NCI-H510A (cell line): ENCODE measurements at regions not wholly inside any gene's neighbourhood (a gene's known extent, or its start where the extent isn't known, plus 50 kb on each side); places are given as distances from the start of the nearest gene placed in this dataset.
"Not testable (repeated sequence)": the region's sequence is repeated elsewhere in the genome, so short reads cannot be mapped to it uniquely, and the experiment has no call there.

Experiments used
- DNase-seq: peaks from one replicate; lab custom pipeline; 2025; lab: John Stamatoyannopoulos, UW

- no peak for DNase-seq
Measured at GRCh38 chr4:156545003-156545785, 426.4 kb downstream of the PDGFC start.

DNA sequence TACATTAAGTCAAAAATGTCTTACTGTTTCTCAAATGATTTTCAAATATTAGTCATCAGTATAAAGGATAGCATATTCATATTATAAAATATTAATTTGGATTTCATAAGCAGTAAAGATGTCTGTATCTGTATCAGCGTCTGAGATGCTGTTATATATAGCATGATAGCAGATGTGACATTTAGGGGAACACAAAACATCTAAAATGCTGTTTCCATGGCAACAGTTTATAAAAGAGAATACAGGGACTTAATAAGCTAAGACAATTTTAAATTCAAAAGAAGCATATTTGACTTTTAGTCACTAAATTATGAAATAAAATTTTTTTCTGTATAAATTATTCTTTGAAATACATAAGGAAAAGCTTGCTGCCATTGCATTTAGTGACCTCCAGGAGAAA, 432.2 kb downstream of the PDGFC start:
- no peak for DNase-seq

DNA sequence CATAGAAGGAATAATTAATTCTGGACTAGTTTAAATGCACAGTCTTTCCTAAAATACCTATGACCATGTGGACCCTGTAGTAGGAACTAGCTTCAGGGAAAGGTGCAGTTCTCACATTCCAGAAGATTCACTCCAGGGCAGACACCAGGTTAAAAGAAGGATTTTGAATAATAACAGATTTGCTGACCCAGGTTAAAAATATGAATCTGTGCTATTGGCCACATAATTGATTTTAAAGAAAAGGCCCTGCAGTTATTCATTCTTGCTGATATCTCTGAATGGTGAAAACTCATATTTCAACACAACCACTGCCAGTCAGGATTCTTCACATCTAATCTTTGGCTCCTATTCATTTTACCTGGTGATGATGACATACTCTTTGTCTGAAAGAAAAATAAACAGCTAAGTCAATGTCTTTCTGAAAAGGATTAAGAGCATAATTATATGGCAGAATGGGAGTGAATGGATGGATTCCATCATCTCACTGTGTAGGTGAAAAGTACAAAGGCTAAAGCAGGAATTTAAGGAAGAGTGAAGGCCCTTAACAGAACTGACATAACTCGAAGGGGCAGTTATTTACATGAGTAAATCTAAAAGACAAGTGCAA, 432.8 kb downstream of the PDGFC start:
- no peak for DNase-seq

- DNase-seq = no peak
Measured at GRCh38 chr4:156538210-156538609, 433.4 kb downstream of the PDGFC start.

DNA sequence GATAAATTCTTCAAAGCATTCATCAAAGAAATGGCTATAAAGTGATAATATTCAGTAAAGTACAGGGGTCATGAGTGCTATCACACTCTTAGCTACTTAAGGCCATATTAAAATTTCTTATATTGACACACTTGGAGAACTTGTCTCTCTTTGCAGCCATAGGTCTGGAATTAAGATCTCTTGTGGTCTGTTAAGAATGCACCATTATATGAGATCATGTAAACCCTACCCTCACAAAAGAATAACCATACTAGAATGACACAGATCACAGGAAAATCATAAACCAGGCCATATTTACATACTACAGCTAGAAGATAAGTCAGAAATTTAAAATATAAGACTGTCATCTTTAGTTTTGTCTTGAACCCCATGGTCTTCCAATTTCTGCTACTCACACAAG, 434.3 kb downstream of the PDGFC start:
- no peak for DNase-seq

GRCh38 chr4:156536661-156537060, 434.9 kb downstream of the PDGFC start:
- DNase-seq = no peak

GRCh38 chr4:156534205-156534604, 437.4 kb downstream of the PDGFC start:
- DNase-seq = no peak

DNA sequence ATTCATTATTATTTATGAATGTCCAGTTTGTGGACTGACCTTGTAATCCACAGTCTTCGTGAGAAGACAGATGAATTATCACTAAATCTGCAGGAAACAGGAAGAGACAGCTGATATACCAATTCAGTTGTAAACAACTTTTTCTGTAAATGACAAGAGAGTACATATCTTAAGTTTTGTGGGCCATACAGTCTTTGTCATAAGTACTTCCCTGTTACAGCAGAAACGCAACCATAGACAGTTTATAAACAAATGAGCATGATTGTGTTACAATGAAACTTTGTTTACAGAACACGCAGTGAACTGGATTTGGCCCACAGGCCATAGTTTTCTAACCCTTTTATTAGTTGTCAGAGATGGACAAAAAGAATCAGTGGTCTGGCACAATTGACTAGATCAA, 443.4 kb downstream of the PDGFC start:
- DNase-seq = no peak

DNA sequence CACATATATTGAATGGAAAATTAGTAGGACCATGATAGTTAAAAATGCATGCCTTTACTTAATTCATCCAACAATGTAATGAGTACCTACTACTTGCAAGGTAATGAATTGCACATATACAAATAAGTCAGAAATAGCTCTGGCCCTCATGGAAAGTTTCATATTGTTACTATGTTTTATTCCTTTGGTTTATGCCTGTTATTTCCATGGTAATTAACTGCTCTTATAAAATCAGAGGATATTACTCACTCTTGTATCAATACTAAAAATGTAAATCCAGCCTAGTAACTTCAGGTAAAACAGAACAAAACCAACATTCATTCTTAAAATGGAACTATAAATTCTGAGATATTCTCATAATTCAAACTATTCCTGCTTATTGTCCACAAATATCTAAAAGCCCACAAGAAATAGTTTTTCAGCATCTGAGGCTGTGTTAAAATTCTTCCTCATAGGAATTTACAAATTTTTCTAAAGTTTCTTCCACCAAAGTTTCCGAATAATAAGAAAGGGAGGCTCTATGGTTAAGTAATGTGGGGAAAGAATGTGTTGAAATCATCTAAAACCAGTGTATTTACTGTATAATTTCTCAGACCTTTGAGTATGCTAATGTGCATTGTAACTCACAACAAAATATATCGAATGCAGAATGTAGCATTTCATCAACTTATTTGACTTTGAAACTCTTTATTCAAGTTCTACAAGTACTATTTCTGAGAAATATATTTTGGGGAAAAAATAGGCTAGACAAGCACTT, 444.2 kb downstream of the PDGFC start:
- DNase-seq = no peak

DNA sequence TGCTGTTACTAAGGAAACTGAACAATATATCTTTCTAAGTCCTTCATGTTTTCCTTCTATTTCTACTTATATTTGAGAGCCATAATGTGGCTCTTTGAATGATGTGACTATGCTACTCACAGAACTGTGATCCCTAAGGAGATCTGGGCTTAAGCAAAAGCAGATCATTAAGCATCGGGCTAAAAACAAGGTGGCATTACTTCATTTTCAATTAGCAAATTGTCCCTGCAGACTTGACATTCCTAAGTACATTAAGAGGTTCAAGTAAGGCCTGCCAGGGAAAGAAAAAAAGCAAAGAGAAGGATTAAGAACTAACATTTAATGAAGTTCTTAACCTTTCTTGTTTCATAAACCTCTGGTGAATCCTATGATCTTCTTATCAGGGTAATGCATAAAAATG, 447.6 kb downstream of the PDGFC start:
- no peak for DNase-seq

DNA sequence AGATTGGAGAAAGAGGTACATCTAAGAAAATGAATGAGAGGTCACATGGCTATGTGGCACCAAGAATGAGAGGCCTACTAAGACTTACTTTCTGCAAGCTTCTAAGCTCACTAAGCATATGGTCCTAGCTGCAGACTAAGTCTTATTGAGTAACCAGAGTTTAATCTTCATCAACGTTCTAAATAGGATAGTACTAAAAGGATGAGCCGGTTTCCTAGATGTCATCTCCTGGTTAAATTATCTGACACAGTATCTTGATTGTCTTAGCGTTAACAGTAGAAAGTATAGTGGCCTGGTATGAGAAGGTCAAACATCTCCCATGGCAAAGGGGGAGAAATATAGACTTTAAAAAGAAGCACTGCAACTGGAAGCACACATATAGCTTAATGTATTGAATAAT, 448.1 kb downstream of the PDGFC start:
- DNase-seq = no peak

- no peak for DNase-seq
Measured at GRCh38 chr4:156521631-156522030, 450.0 kb downstream of the PDGFC start.

DNA sequence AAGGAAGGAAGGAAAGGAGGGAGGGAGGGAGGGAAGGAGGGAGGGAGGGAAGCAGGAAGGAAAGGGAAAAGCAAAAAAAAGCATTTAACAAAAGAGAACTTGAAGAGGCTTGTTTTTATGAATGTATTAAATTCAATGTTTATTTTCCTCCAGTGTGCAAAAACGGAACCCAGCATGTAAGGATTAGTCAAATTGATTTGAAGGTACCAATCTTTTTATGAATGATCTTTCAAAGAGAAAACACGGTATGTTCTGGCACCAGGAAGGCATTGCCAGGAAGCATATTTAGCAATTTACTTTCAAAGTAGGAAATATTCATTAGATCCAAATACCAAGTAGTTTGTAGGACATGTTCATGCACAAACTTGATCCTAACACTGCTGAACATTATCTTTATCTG, 453.6 kb downstream of the PDGFC start:
- no peak for DNase-seq

- no peak for DNase-seq
Measured at GRCh38 chr4:156517546-156517945, 454.1 kb downstream of the PDGFC start.

- DNase-seq = no peak
Measured at GRCh38 chr4:156516698-156517097, 454.9 kb downstream of the PDGFC start.

GRCh38 chr4:156515295-156515694, 456.3 kb downstream of the PDGFC start:
- no peak for DNase-seq

- no peak for DNase-seq
Measured at GRCh38 chr4:156512622-156513021, 459.0 kb downstream of the PDGFC start.

DNA sequence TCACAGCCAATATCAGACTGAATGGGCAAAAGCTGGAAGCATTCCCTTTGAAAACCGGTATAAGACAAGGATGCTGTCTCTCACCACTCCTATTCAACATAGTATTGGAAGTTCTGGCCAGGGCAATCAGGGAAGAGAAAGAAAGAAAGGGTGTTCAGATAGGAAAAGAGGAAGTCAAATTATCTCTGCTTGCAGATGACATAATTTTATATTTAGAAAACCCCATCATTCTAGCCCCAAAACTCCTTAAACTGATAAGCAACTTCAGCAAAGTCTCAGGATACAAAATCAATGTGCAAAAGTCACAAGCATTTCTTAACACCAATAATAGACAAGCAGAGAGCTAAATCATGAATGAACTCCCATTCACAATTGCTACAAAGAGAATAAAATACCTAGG, 461.7 kb downstream of the PDGFC start:
- DNase-seq = not testable (repeated sequence)

GRCh38 chr4:156505341-156505955, 466.2 kb downstream of the PDGFC start:
- no peak for DNase-seq

DNA sequence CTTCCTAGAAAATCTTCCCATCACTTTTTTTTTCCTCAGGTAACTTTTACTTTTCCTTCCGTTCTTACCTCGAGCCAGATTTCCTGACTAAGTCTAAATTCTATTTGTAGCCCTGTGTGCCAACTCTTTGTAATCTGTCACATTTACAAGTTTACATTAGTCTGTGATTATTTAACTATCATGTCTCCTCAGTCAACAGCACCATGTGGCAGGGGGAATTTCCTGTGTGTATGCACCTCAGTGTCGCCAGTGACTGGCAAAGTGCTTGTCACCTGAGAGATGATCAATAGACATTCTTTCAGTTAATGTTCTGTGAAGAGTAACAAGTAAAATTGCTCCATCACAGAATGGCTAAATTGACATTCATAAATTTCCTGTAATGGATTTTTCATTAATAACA, 468.5 kb downstream of the PDGFC start:
- no peak for DNase-seq

- no peak for DNase-seq
Measured at GRCh38 chr4:156501962-156502361, 469.6 kb downstream of the PDGFC start.

- DNase-seq = no peak
Measured at GRCh38 chr4:156499684-156500083, 471.9 kb downstream of the PDGFC start.

DNA sequence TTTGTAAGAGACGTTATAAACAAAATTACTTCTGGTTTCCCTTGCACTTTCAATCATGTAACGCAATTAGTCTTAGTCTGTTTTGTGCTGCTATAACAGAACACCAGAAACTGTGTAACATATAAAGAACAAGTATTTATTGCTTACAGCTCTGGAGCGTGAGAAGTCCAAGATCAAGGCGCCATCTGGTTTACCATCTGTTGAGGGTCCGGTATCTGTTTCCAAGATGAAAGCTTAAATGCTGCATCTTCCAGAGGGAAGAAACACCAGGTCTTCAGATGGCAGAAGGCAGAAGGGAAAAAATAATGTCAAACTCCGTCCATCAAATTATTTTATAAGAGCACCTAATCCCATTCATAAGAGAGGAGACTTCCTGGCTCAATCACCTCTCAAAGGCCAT, 474.1 kb downstream of the PDGFC start:
- DNase-seq = no peak
